IPS-18a (cell line): ENCODE measurements at regions not wholly inside any gene's neighbourhood (a gene's known extent, or its start where the extent isn't known, plus 50 kb on each side); places are given as distances from the start of the nearest gene placed in this dataset.

Experiments
- H3K27ac ChIP-seq: one replicate; pipeline ENCODE4 v1.5.1; 2013; ENCODE audit warnings: low read length
- H3K27me3 ChIP-seq: one replicate; pipeline ENCODE4 v1.6.1; 2013; ENCODE audit warnings: mild to moderate bottlenecking, low read length; ENCODE audit not compliant: control insufficient read depth, insufficient read depth
- H3K36me3 ChIP-seq: one replicate; pipeline ENCODE4 v1.6.1; 2013; ENCODE audit warnings: low read depth, low read length; ENCODE audit not compliant: control insufficient read depth
- H3K4me1 ChIP-seq: one replicate; pipeline ENCODE4 v1.6.1; 2013; ENCODE audit warnings: low read depth, low read length; ENCODE audit not compliant: control insufficient read depth
- H3K4me3 ChIP-seq: one replicate; pipeline ENCODE4 v1.5.1; 2013; ENCODE audit warnings: low read length
- H3K9ac ChIP-seq: one replicate; pipeline ENCODE4 v1.6.1; 2013; ENCODE audit warnings: mild to moderate bottlenecking, low read length, moderate library complexity
- H3K9me3 ChIP-seq: one replicate; pipeline ENCODE4 v1.6.1; 2013; ENCODE audit warnings: low read depth, low read length; ENCODE audit not compliant: control insufficient read depth

DNA sequence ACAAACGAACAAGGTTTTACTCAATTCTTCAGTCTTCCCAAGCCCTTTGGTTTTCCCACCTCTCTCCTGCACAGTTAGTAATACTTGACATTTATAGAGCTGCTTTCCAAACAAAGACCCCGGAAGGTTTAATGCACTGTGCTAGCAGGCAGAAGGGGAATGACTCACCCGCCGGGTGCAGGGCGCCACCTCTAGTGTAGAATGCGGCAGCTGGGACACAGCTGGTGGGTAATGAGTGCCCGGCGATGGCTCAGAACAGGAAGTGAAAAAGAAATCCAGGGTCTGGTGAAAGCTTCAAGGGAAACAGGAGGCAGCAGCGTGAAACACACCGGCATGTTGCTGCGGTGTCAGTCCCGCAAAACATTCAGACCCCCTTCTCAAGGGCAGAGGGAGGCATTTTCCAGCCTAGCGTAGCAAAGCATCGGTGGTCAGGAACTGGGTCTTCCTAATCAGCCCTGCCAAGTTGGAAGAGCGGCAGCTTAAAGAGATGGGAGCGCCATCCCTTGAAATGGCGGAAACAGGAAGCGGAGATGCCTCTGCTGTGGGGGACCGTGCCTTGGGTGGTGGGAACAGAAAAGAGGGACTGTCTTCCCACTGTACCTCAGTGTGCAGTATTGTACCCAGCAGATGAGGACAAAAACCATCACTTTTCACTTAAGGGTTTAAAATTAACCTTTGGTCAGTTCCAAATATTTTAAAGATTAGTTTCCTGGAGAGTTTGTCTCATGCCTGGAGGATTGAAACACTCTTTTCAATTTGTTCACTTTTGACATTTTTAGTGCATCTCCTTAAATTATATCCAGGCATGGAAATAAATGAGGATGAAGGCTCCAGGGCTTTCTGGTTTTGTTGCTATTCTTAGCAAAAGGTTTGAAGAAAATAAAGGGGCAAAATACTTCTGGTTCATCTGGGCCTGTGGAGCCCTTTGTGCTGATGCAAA, 160.7 kb upstream of the MCTP2 start:
- no peaks in the 10 kb centered on the region for H3K27me3 ChIP-seq
- H3K4me3 ChIP-seq = no peak overlapping the region
- no peaks in the 10 kb centered on the region for H3K36me3 ChIP-seq
- no peak overlapping the region for H3K9ac ChIP-seq
- no peaks in the 10 kb centered on the region for H3K4me1 ChIP-seq
- no peaks in the 10 kb centered on the region for H3K9me3 ChIP-seq
- H3K27ac ChIP-seq = no peak overlapping the region

GRCh38 chr15:94069844-94070243, 161.5 kb upstream of the MCTP2 start:
- Histone ChIP-seq H3K9me3 (no peaks in the 10 kb centered on the region), H3K27ac (no peak overlapping the region), H3K9ac (no peak overlapping the region), H3K4me3 (no peak overlapping the region), H3K27me3 (no peaks in the 10 kb centered on the region), H3K4me1 (no peaks in the 10 kb centered on the region), H3K36me3 (no peaks in the 10 kb centered on the region)

- H3K4me1 ChIP-seq = no peaks in the 10 kb centered on the region
- H3K4me3 ChIP-seq = no peak overlapping the region
- no peak overlapping the region for H3K27ac ChIP-seq
- no peaks in the 10 kb centered on the region for H3K27me3 ChIP-seq
- no peak overlapping the region for H3K9ac ChIP-seq
- no peaks in the 10 kb centered on the region for H3K9me3 ChIP-seq
- no peaks in the 10 kb centered on the region for H3K36me3 ChIP-seq
Measured at GRCh38 chr15:94066811-94067210, 164.6 kb upstream of the MCTP2 start.

GRCh38 chr15:94066046-94066445, 165.3 kb upstream of the MCTP2 start:
- Histone ChIP-seq H3K27me3 (no peaks in the 10 kb centered on the region), H3K4me3 (no peak overlapping the region), H3K9me3 (no peaks in the 10 kb centered on the region), H3K9ac (no peak overlapping the region), H3K36me3 (no peaks in the 10 kb centered on the region), H3K4me1 (no peaks in the 10 kb centered on the region), H3K27ac (no peak overlapping the region)

DNA sequence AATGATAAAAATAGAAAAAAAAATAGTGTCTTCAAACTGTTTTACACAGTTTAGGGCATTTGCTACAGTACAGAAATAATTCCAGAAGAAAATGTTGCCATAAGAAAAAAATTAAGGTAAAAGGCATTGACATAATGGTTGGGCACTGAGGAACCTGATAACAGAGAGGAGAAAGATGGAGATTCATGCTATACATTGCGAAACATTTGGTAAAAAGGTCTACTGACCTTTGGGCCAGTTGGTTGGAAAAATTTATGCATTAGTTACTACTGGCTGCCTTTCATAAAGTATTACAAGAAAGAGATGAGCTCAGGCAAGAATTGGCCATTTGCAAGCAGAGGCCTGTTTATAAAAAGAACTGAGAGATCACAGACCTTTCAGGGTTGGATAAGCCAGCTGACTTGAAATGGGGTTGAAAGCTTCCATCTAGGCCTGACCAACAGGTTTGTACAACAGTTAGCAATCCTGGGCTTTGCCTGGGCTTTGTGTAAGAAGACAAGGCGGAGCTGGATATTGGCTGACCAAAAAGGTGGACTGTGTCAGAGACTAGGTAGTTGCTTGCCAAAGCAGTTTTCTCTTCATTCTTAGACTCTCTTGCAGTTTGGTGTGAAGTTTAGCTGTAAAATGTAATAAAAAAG, 166.6 kb upstream of the MCTP2 start:
- no peaks in the 10 kb centered on the region for H3K36me3 ChIP-seq
- H3K9ac ChIP-seq = no peak overlapping the region
- no peak overlapping the region for H3K4me3 ChIP-seq
- no peaks in the 10 kb centered on the region for H3K4me1 ChIP-seq
- no peaks in the 10 kb centered on the region for H3K27me3 ChIP-seq
- no peak overlapping the region for H3K27ac ChIP-seq
- no peaks in the 10 kb centered on the region for H3K9me3 ChIP-seq

DNA sequence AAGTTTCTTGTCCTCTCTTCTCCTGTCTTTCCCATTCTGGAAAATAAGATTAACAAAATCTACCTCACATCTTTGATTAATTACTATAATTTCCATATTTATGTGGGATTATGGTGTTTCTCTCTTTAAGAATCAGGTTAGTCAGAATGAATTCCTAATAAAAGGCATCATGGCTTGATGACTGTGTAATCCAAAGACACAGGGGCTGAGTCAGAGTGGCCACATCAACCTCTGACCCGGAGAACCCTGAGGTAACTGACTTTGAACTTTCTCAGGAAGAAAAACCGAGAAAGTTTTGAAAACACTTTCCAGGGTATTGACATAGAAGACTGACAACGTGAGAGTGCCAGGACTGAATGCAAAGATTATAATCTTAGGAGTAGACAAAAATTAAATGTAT, 170.3 kb upstream of the MCTP2 start:
- H3K27me3 ChIP-seq = no peaks in the 10 kb centered on the region
- no peak overlapping the region for H3K4me3 ChIP-seq
- no peaks in the 10 kb centered on the region for H3K36me3 ChIP-seq
- H3K9ac ChIP-seq = no peak overlapping the region
- no peaks in the 10 kb centered on the region for H3K4me1 ChIP-seq
- H3K27ac ChIP-seq = no peak overlapping the region
- no peaks in the 10 kb centered on the region for H3K9me3 ChIP-seq

DNA sequence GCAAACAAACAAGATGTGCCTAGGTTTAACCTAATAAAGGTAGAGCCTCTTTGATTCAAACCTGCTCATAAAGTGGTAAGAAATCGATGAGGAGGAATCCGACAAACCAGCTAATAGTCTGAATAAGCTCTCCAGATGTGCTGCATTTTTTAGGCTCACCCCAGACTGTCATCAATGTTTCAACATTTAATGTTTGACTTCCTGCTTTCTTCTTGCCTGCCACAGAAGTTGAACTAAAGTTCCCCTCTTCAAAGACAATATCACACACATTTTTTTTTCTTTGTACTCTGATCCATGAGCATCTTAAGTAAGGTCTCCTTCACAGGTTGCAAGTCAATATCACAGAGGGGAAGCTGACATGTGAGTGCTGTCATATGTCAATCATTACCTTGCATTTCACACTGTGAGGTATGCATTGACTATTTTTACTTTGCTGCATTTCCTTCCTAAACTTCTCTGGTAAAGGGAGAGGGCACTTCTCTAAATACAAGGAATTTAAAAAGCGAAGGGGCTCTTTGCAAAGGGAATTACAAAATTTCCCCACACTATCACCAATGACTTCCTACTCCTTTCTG, 172.3 kb upstream of the MCTP2 start:
- no peak overlapping the region for H3K4me3 ChIP-seq
- no peak overlapping the region for H3K9ac ChIP-seq
- H3K27ac ChIP-seq = no peak overlapping the region
- no peaks in the 10 kb centered on the region for H3K9me3 ChIP-seq
- H3K36me3 ChIP-seq = no peaks in the 10 kb centered on the region
- no peaks in the 10 kb centered on the region for H3K4me1 ChIP-seq
- no peaks in the 10 kb centered on the region for H3K27me3 ChIP-seq

- H3K27ac ChIP-seq = no peak overlapping the region
- no peaks in the 10 kb centered on the region for H3K4me1 ChIP-seq
- no peaks in the 10 kb centered on the region for H3K36me3 ChIP-seq
- no peaks in the 10 kb centered on the region for H3K9me3 ChIP-seq
- no peaks in the 10 kb centered on the region for H3K27me3 ChIP-seq
- H3K4me3 ChIP-seq = no peak overlapping the region
- no peak overlapping the region for H3K9ac ChIP-seq
Measured at GRCh38 chr15:94057305-94057704, 174.1 kb upstream of the MCTP2 start.

GRCh38 chr15:94056314-94056713, 175.0 kb upstream of the MCTP2 start:
- Histone ChIP-seq H3K36me3 (no peaks in the 10 kb centered on the region), H3K27ac (no peak overlapping the region), H3K4me3 (no peak overlapping the region), H3K27me3 (no peaks in the 10 kb centered on the region), H3K9me3 (no peaks in the 10 kb centered on the region), H3K9ac (no peak overlapping the region), H3K4me1 (no peaks in the 10 kb centered on the region)

DNA sequence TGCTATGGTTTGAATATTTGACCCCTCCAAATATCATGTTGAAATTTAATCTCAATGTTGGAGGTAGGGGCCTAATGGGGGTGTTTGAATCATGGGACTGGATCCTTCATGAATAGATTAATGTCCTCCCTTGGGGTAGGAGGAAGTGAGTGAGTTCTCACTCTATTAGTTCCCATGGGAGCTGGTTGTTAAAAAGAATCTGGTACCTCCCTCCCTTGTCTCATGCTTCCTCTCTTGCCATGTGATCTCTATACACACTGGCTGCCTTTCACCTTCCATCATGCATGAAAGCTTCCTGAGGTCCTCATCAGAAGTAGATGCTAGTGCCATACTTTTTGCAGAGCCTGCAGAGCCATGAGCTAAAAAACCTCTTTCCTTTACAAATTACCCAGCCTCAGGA, 177.7 kb upstream of the MCTP2 start:
- Histone ChIP-seq H3K4me3 (no peak overlapping the region), H3K27ac (no peak overlapping the region), H3K27me3 (no peaks in the 10 kb centered on the region)

GRCh38 chr15:94052711-94053110, 178.7 kb upstream of the MCTP2 start:
- Histone ChIP-seq H3K9ac (no peak overlapping the region), H3K9me3 (no peaks in the 10 kb centered on the region), H3K36me3 (no peaks in the 10 kb centered on the region), H3K4me1 (no peaks in the 10 kb centered on the region), H3K27me3 (no peaks in the 10 kb centered on the region), H3K4me3 (no peak overlapping the region), H3K27ac (no peak overlapping the region)

More for the DNA sequence above, 177.7 kb upstream of the MCTP2 start:
- H3K9me3 ChIP-seq = no peaks in the 10 kb centered on the region
- no peaks in the 10 kb centered on the region for H3K36me3 ChIP-seq
- no peak overlapping the region for H3K9ac ChIP-seq
- H3K4me1 ChIP-seq = no peaks in the 10 kb centered on the region
